ENCODE measurements at regions not wholly inside any gene's neighbourhood (a gene's known extent, or its start where the extent isn't known, plus 50 kb on each side); places are given as distances from the start of the nearest gene placed in this dataset.

- no peak overlapping the region for H3K27ac ChIP-seq
- TF ChIP-seq CTCF (conservative IDR thresholded peaks at IDR 0.05) (no peak), ZFX (IDR thresholded peaks at IDR 0.05) (no peak)
Observed at GRCh38 chr11:122604621-122605020, 50.9 kb upstream of the UBASH3B start.

GRCh38 chr11:122601141-122602125 lies 54.1 kb upstream of the UBASH3B start:
- TF ChIP-seq ZFX (IDR thresholded peaks at IDR 0.05): no peak
- TF ChIP-seq CTCF (conservative IDR thresholded peaks at IDR 0.05): no peak
- H3K27ac ChIP-seq: no peak overlapping the region

DNA sequence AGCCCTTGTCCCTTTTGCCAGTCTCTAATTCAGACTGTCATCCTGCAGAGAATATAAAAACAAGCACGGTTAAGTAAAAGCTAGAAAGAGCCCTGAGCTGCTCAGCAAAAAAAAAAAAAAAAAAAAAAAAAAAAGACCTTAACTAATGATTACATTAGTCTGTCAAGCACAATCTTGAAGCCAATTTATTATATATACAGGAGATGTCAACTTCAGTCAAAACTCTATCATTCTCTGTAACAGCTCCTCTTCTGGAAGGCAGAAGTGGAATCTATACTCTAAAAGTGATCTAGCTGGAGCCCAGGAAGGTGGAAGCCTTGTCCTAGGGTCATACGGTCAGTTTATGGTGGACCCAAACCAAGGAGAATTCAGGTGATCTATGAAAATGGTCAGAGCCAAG lies 55.2 kb upstream of the UBASH3B start:
- TF ChIP-seq ZFX (IDR thresholded peaks at IDR 0.05) (no peak), CTCF (conservative IDR thresholded peaks at IDR 0.05) (no peak)
- no peak overlapping the region for H3K27ac ChIP-seq

- no peak for TF ChIP-seq CTCF (conservative IDR thresholded peaks at IDR 0.05)
- no peak for TF ChIP-seq ZFX (IDR thresholded peaks at IDR 0.05)
- no peak overlapping the region for H3K27ac ChIP-seq
Observed at GRCh38 chr11:122599434-122599833, 56.1 kb upstream of the UBASH3B start.

GRCh38 chr11:122598971-122599370 lies 56.6 kb upstream of the UBASH3B start:
- no peak for TF ChIP-seq CTCF (conservative IDR thresholded peaks at IDR 0.05)
- TF ChIP-seq ZFX (IDR thresholded peaks at IDR 0.05): no peak
- H3K27ac ChIP-seq: no peak overlapping the region

- H3K27ac ChIP-seq: no peak overlapping the region
- no peak for TF ChIP-seq ZFX (IDR thresholded peaks at IDR 0.05)
- no peak for TF ChIP-seq CTCF (conservative IDR thresholded peaks at IDR 0.05)
Observed at GRCh38 chr11:122597511-122597910, 58.0 kb upstream of the UBASH3B start.

GRCh38 chr11:122594986-122595645 lies 60.4 kb upstream of the UBASH3B start:
- TF ChIP-seq CTCF (conservative IDR thresholded peaks at IDR 0.05) (no peak), ZFX (IDR thresholded peaks at IDR 0.05) (no peak)
- no peak overlapping the region for H3K27ac ChIP-seq

All from C4-2B (cell line).